Breast epithelium (tissue), 4 donors: ENCODE measurements at regions not wholly inside any gene's neighbourhood (a gene's known extent, or its start where the extent isn't known, plus 50 kb on each side); places are given as distances from the start of the nearest gene placed in this dataset.

Experiments
- DNase-seq, 2 donors: peaks; one replicate each; pipeline ENCODE4 v3.0.0-alpha.2; 2019; ENCODE audit warnings: low spot score in 2 of 2
- H3K27ac ChIP-seq, 2 donors: fragments of 200-600 bp; sonication (generic) in 1 of 2; one replicate each; pipeline ENCODE4 v1.5.1; 2016 to 2019; ENCODE audit warnings: mild to moderate bottlenecking in 1 of 2
- H3K27me3 ChIP-seq, 2 donors: fragments of 200-600 bp; sonication (generic) in 1 of 2; one replicate each; pipeline versions ENCODE4 v1.5.1 to v1.6.0; 2017 to 2019; ENCODE audit warnings: control low read depth in 1 of 2, mild to moderate bottlenecking in 1 of 2
- H3K36me3 ChIP-seq: fragments of 200-600 bp; one replicate; pipeline ENCODE4 v1.5.1; 2019
- H3K4me1 ChIP-seq, 2 donors: fragments of 200-600 bp; sonication (generic); one replicate each; pipeline ENCODE4 v1.5.1; 2016 to 2019; ENCODE audit warnings: control low read depth in 1 of 2
- H3K4me3 ChIP-seq, 3 donors: fragments of 200-600 bp; sonication (generic); 1 replicate in 2 of 3; 2 replicates in 1 of 3; pipeline ENCODE4 v1.5.1; 2016 to 2019; ENCODE audit warnings: mild to moderate bottlenecking in 3 of 3, moderate library complexity in 2 of 3
- H3K9me3 ChIP-seq, 2 donors: fragments of 200-600 bp; sonication (generic) in 1 of 2; one replicate each; pipeline ENCODE4 v1.5.1; 2016 to 2019; ENCODE audit warnings: control low read depth in 1 of 2
- CTCF ChIP-seq, 3 donors: fragments of 450-650 bp; IDR thresholded peaks; one replicate each; pipeline ENCODE4 v1.5.1; 2016 to 2017; ENCODE audit warnings: antibody characterized with exemption in 3 of 3, mild to moderate bottlenecking in 3 of 3, moderate library complexity in 3 of 3
- POLR2A ChIP-seq: fragments of 450-650 bp; IDR thresholded peaks from one replicate; pipeline ENCODE4 v1.6.1; 2016; ENCODE audit warnings: antibody characterized with exemption, mild to moderate bottlenecking, moderate library complexity
- POLR2AphosphoS5 ChIP-seq, 3 donors: sonication (generic); formaldehyde crosslinking; IDR thresholded peaks; one replicate each; pipeline ENCODE4 v1.6.1; 2017; ENCODE audit warnings: antibody characterized with exemption in 3 of 3
- intact Hi-C: fragments of 100-400 bp; cut with DNase I; formaldehyde crosslinking; loops from one replicate; pipeline ENCODE4 v1.15.1; 2023; ENCODE audit warnings: low total_unique reads

GRCh38 chr4:18626996-18627395, 605.4 kb upstream of the LCORL start:
- TF ChIP-seq CTCF (IDR thresholded peaks at IDR 0.05) (no peak), POLR2A (no peak), POLR2AphosphoS5 (IDR thresholded peaks at IDR 0.05) (no peak)

GRCh38 chr4:18626366-18626765, 604.8 kb upstream of the LCORL start:
- Histone ChIP-seq H3K4me1 (no peaks in the 10 kb centered on the region), H3K27ac (no peak overlapping the region), H3K4me3 (no peak overlapping the region), H3K36me3 (no peaks in the 10 kb centered on the region), H3K27me3 (no peaks in the 10 kb centered on the region), H3K9me3 (peaks cover 6 to 8% of the 10 kb centered on the region in 2 donors)
- TF ChIP-seq CTCF (IDR thresholded peaks at IDR 0.05) (no peak), POLR2A (no peak), POLR2AphosphoS5 (IDR thresholded peaks at IDR 0.05) (no peak)
- no peak for DNase-seq
- intact Hi-C loops, result no loop called here

More at GRCh38 chr4:18626996-18627395, 605.4 kb upstream of the LCORL start:
- intact Hi-C loops, result no loop called here
- Histone ChIP-seq H3K9me3 (peaks cover 6 to 8% of the 10 kb centered on the region in 2 donors), H3K4me3 (no peak overlapping the region), H3K27ac (no peak overlapping the region), H3K4me1 (no peaks in the 10 kb centered on the region), H3K36me3 (no peaks in the 10 kb centered on the region), H3K27me3 (no peaks in the 10 kb centered on the region)
- no peak for DNase-seq

- Histone ChIP-seq H3K36me3 (no peaks in the 10 kb centered on the region), H3K27ac (no peak overlapping the region), H3K27me3 (no peaks in the 10 kb centered on the region), H3K4me1 (no peaks in the 10 kb centered on the region), H3K9me3 (no peaks in the 10 kb centered on the region), H3K4me3 (no peak overlapping the region)
- DNase-seq, result no peak
- intact Hi-C loops, result no loop called here
- no peak for TF ChIP-seq POLR2AphosphoS5 (IDR thresholded peaks at IDR 0.05)
- TF ChIP-seq POLR2A, result no peak
- no peak for TF ChIP-seq CTCF (IDR thresholded peaks at IDR 0.05)
Observed at GRCh38 chr4:18621186-18621585, 599.6 kb upstream of the LCORL start.

- Histone ChIP-seq H3K4me1 (no peaks in the 10 kb centered on the region), H3K27me3 (no peaks in the 10 kb centered on the region), H3K36me3 (no peaks in the 10 kb centered on the region), H3K9me3 (no peaks in the 10 kb centered on the region), H3K27ac (no peak overlapping the region), H3K4me3 (no peak overlapping the region)
- DNase-seq, result no peak
- TF ChIP-seq CTCF (IDR thresholded peaks at IDR 0.05), result no peak
- no peak for TF ChIP-seq POLR2AphosphoS5 (IDR thresholded peaks at IDR 0.05)
- no peak for TF ChIP-seq POLR2A
- intact Hi-C loops, result no loop called here
Observed at GRCh38 chr4:18616720-18617119, 595.2 kb upstream of the LCORL start.

GRCh38 chr4:18611026-18611425, 589.5 kb upstream of the LCORL start:
- intact Hi-C loops, result no loop called here
- TF ChIP-seq CTCF (IDR thresholded peaks at IDR 0.05) (no peak), POLR2AphosphoS5 (IDR thresholded peaks at IDR 0.05) (no peak), POLR2A (no peak)
- H3K4me1 ChIP-seq, result no peaks in the 10 kb centered on the region
- H3K27me3 ChIP-seq, result no peaks in the 10 kb centered on the region
- H3K27ac ChIP-seq, result no peak overlapping the region
- no peak for DNase-seq
- H3K9me3 ChIP-seq, result no peaks in the 10 kb centered on the region
- no peaks in the 10 kb centered on the region for H3K36me3 ChIP-seq
- no peak overlapping the region for H3K4me3 ChIP-seq
